SKM-1 treated with dmso at 0.1 percent for 144 hours (cell line): ENCODE measurements at regions not wholly inside any gene's neighbourhood (a gene's known extent, or its start where the extent isn't known, plus 50 kb on each side); places are given as distances from the start of the nearest gene placed in this dataset.

Experiments
- DNase-seq: peaks from one replicate; lab custom pipeline; 2025; ENCODE audit not compliant: unreplicated experiment; lab: John Stamatoyannopoulos, UW

DNA sequence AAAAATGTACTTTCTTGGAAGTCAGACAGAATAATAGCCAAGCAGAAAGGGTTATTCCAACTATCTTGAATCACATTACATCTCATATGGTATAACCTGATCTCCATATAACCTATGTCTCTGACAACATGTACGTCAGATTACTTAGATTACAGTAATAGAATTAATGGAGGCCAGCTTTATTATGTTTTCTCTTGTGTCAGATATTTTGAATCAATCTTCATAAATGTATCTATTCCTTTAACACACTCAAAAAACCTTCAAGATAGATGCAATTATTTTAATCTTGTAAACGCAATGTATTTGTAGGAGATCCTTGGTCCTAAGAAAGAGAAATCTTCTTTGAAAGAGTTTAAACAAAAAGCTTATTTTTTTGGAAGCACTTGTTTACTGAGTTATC is 188.4 kb upstream of the KLF12 start:
- no peak for DNase-seq

DNA sequence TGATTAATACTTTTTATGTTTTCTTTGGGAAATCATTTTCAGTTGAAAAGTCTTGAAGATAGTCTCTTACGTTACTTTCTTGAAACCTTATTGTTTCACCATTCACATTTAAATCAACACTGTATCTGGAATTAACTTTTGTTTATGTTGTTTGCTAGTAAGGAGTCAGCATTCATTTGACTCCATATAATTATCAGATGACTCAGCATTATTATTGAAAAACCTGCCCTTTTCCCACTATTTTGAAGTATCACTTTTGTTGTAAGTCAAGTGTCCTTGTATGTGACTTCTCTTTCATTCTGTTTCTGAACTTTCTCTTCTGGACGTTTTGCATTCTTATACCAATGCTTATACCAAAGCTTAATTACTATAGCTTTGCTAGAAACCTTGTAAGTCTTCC is 186.1 kb upstream of the KLF12 start:
- no peak for DNase-seq

DNA sequence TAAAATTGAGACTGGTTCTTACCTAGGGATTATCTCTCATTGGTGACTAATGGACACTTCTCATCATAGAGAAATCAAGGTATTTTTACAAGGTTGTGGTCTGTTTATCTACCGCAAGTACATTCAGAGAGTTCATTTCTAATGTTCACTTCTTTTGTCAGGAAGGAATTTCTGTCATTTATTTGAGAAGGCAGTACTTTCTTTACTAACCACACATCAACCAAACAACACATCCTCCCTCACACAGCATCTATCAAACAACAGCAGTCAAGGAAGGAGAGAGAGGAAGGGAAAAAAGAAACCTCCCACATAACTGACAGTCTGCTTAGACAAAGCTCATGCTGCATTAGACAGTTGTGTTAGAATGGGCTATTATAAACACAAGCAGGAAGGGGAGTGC is 182.3 kb upstream of the KLF12 start:
- DNase-seq = no peak

DNA sequence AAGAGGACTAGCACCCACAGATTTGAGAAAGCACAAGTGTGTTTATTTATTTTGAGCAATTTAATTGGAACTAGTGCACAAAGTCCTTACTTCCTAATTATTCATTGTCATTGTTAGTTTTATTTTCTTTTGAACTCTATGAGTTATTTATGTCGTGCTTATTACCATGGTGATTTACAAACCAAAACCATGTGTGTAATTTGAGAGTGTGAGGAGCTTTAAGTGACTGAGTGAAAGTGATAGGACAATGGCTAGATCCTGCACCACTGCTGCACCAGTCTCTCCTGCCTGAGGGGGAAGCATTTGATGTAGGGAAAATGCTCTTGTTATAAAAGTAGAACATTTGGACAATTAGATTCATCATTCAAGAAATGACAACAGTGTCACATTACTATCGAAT is 172.3 kb upstream of the KLF12 start:
- DNase-seq = no peak

DNA sequence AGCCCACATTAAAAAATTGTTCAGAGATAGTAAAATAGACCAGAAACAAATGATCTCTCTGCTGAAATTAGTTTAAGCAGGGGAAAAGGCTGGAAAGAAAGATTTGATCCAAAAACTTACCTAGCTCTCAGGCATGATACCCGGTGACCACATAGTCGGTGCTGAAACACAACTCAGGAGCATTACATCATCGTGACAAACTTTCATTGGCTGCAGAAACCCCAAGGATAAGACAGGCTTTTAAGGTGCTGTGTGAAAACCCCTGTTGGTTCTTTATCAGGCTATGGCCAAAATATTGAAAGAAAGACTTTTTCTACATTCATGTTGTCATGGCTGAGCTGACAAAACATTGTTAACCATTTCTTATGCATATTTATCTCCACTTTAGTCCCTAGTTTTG is 171.7 kb upstream of the KLF12 start:
- no peak for DNase-seq

DNA sequence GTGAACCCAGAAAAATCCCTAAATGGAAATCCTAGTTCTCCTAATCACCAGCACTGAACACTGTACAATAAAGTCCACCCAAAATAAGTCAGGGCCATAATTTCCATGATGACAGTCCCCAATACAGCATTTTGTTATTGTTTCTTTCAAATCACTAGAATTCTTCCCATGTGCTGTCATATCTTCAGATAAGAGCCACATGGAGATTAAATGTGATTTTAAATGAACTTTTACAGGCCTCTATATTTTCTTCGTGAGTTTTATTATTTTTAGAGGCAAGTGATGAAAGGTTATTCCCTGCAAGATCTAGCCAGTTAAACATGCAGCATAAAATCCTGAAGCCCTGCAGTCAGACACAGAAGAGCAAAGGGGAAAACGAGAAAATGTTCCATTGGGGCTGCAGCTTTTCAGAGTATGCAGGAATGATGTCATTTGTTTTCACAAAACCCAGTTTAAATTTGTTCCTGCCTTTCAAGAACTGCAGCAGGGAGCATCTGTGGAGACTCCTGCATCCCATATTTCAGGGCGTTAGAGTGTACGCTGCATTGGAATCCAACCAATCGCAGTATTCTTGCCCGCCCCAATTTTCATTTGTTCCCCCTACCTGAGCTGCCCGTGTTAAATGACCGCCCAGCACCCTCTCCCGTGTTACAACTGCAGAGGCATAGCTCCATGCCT is 167.2 kb upstream of the KLF12 start:
- DNase-seq = no peak

DNA sequence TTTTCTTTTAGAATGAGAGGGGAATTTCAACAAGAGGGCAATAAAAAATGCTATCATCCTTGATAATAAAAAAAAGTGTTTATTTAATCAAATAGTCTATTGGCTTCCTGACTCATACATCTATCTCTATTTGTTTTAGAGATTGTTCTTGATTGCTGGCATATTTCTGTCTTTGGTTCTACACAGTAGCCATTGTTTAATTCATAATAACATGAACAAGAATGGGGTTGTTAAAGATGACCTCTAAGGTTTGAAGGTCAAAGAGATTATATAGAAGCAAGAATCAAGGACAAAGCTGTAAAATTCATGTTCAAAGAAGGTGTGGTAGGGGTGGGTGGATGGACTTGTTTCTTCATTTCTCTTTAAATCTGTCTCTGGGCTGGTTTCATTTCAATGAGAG is 166.0 kb upstream of the KLF12 start:
- no peak for DNase-seq

DNA sequence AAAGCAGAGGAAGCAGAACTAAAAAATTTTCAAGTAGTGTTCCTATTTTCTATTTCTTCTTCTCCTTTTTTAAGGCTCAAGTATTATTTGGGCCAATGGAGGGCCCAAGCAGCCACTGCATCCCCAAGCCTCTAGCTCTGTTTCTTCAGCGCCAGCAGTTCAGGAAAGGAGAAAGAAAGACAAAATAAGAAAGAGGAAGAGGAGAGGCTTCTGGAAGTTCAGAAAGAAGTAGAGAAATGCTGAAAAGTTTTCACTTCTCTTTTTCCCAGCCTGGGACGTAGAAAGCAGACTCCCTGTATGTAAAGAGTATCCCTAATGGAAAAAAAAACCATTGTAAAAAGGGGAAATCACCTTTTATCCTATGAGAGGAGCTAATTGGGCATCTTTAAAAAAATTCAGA is 165.5 kb upstream of the KLF12 start:
- peak; percentile 63 for DNase-seq

DNA sequence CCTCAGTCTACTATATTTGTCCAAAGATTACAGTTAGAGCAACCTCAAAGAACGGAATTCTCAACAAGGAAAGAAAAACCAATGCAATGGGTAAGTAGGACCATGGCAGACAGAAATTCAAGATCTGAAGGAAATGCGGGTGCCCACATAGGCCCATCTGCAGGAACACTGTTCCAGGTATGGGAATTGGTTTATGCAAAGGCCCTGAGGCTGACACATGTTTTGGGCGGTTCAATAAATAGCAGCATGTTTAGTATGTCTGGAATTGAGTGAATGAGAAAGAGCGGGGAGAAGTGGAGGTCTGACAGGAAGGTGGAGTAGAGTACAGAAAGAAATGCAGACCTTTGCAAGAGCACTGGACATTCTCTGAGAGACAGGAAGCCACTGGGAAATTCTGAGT is 164.7 kb upstream of the KLF12 start:
- no peak for DNase-seq

DNA sequence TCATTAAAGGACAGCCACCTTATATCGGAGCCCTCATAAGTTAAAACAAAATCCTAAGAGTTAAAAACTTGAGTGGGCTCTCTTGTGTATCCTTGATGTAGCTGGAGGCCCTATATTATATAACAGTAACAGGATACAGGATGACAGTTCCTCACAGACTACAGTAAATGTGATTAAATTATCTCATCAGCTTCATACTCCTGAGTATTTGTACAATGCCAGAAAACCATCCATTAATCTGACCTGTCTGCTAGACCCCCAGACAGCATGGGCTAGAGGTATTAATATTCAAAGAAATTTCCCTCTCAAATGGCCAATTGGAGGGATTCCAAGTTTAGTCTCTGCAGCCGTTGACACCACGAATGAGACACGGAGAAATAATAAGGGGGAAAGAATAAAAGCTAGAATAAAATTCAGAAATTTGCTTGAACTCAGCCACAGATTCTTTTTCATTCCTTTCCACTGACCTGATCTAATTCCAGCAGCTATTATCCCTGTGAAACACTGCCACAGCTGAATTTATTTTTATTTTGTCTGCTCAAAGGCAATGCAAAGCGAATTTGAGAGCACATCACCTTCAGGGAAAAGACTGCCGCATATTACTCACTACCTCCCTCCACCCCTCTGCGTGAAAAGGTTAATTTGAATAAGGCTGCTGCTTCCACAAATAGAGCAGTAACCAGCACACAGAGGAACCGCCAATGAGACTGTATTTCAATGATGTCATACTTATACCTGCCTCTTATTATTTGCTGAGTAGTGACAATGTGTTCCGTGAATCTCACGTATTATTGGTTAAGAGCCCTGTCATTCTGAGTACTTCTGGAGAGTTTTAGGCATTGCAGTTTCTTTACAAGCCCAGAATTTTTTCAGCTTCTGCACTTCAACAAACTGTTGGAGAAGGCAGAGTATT is 155.9 kb upstream of the KLF12 start:
- no peak for DNase-seq

DNA sequence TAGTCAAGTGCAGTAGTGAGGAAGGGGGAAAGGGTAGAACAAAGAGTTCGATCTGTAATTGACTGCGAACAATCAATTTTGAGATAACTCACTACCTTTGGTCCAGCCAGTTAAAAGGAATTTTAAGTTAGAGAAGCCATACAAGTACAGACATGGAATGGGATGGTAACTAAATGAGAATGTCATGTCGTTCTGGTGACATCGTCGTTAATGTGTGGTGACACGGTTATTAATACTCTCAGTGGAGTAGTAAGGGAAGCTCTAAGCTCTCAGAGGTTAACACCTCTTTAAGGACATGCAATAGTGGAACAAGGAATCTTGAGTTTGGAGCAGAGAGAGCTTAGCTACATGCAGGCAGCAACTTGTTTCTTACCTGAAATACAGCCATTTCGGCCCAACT is 154.9 kb upstream of the KLF12 start:
- DNase-seq = no peak

DNA sequence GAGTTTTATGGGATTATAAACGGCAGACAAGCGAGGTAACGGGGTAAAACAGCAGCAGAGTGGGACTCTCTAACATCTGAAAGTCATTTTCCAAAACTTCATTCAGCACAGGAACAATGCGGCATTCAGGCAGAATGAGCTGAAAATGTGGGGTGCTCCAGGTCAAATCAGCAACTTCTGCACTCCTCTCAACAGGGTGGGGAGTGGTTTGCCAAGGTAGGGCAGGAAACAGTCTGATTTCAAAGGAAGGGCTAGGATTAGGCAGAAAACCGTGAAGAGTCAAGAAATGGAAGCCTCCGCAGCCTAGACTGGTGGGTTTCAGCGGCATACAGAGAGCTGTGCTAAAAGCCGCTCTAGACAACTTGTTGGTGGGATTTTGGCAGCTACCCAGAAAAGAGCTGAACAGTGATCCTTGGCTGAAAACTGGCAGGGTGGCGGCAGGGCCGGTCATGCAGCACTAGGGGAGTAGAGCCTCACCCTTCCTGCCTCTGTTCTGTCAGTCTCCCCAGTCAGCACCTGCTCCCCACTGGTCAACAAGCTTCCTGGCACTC is 154.2 kb upstream of the KLF12 start:
- no peak for DNase-seq

DNA sequence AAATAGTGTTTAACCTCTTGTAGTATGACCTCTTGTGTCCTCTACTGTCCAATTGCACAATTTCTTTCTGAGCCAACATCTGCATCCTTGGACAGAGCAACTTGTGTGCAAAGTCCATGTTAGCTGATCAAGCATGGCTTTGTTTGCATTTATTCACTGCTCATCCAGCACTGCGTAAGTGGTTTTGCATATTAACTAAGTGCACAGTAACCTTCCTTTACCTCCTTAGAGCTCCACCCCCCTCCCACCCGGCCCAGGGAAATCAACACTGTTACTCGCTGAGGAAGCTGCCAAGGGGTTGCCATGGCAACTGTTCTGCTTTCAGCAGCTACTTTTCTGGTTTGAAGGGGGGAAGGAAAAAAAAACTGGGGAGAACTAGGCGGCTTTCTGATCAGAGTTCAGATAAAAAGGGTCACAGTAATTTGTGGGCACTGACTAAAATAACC is 153.5 kb upstream of the KLF12 start:
- DNase-seq = peak; percentile 71

DNA sequence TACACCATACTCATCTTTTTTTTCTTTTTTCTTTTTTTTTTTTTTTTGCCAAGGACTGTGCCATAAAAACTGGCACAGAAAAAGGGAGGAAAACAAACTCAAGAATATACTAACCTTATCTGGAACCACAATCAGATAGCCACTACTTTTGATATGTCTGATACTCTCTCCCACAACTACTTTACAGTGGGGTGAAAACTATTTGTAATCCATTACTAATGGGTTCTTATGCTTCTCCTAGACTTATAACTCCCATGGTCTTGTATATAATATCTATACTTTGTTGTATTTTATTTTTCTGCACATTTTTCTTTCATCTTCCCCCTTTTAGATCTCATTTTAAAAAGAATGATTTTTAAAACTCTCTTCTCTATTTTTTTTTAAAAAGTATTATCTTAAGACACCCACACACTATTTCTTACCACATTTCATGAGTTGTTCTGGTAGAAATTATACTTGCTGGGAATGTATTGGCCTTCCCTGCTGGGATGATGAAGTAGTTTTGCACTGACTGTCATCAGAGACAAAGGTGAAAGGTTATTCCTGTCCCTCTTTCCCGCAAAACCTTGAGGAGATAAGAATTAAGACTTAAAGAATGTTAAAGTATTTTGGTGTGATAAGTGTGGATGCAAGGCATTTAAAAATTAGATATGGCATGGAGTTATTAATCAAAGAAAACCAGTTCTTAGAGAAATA is 146.7 kb upstream of the KLF12 start:
- DNase-seq = no peak

DNA sequence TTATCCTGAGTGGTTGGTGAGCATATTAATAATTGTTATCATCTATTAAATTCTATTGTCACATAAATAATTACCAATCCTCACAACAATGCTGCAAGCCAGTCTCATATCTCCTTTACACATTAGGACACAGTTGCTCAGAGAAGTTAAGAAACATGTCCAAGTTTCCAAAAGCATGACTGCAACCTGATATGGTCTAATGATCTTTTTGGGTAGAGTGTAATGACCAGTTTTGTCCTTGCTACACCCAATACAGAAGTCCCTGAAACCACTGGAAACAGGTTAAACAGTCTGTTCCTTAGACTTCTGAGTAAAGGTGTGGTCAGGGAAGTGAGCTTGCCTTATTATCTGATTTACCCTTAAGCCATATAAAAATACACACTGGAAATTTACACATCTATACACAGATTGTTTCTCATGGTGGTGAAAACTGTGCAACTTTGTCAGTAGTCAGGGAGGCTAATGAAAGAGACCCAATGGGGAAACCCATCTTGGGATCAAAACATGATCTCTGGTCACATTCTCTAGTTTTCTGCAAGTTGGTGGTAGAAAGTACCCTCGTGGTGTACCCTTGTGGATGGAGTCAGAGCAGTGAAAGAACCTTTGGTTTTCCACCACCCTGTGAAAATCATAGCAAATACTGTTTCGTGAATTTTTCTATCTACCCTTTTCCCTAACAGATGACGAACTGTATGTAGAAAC is 146.0 kb upstream of the KLF12 start:
- no peak for DNase-seq

DNA sequence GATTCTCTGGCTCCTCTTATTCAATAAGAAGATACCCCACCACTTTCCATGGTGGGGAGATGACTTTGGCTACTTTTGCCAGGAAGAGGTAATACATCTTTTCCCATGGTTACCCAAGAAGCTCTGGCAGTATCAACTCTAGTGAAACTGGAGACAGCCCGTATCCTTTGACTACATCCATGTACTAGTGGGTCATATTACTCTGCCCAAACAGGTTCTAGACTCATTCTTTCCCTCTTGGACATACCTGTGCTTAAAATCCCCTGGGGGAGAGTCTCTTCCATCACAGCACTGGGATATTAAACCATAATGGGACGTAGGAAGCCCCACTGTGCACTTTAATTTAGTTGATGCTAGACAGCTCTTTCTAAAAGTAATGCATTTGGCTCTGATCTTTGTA is 144.7 kb upstream of the KLF12 start:
- DNase-seq = no peak

DNA sequence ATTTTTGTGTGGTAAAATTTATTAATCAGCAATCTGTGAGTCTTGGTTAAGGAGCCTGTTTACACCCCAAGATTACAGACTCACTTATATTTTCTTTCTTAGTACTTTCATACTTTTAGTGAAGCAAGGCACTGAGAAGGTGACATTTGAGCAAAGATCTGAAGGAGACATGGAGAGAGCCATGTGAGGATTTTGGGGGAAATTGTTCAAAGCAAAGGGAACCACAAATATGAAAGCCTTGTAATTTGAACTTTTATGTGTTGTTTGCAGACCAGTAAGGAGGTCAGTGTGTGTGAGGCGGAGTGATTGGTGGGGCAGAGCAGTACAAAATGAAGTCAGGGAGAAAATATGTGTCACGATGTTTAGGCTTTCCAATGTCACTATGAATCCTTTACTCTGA is 140.7 kb upstream of the KLF12 start:
- no peak for DNase-seq

DNA sequence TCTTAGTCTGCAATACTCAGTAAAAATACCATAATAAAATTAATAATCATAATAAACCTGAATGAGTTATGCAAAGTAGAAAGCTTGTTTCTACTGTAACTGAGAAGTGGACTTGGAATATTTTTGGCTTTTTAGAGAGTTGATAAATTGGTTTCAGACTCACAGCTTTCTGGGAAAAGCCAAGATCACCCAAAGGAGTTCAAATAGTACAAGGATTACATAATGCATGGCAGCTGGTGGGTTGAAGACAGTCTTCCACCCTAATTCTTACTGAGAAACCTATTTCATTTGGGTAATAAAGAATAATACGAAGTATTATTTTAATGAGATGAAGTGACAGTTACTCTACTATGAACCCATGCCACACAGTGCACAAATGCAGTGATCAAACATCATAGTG is 139.4 kb upstream of the KLF12 start:
- DNase-seq = no peak

DNA sequence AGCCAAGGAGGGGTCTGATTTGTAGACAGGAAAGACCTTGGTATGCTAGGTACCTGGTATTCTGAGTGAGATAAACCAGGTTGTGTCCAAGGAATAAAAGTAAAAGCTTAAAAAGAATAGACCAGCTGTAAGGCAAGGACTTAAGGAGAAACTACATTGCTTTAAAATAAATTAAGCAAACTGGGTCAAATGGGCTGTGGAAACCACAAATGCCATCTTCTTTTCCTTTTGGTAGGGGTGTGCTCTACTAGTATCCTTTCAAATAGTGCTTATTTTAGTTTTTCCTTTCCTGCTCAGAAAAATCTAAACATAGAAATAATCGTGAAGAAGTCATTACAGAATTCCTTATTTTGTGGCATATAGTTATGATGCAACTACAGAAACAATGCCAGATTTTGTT is 138.6 kb upstream of the KLF12 start:
- DNase-seq = no peak

DNA sequence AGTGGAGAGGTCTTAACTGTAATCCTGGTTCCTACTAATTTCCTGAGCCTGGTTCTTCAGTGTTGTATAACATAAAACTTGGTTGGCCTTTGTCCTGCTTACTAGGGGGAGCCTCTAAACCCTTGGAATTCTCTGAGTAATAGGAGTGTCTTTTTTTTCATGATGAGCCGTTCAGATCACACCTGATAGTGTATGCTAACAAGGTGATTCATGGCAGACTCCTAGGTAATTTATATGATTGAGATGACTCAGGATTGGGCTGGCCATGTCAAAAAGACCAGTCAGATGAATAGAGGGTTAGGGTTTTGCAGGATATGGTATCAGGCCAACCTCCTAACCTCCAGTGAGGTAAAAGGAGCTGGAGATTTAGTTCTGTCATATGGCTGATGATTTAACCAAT is 135.8 kb upstream of the KLF12 start:
- DNase-seq = no peak

DNA sequence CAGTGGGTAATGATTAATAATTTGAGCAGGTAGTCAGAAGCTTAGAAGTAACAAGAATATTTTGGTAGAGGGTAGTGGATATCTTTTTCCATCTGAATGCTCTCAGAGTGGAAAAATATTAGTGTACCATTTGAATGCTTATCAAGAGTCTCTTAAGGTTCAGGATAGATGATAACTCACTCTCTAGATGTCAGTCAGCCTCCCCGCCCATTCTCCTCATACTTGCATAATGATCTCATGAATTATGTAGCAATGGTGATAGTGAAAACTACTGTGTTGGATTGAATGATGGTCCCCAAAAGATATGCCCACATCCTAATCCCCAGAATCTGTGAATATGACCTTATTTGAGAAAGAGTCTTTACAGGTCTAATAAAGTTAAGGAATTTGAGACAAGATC is 132.7 kb upstream of the KLF12 start:
- no peak for DNase-seq
